ENCODE measurements at regions not wholly inside any gene's neighbourhood (a gene's known extent, or its start where the extent isn't known, plus 50 kb on each side); places are given as distances from the start of the nearest gene placed in this dataset.
"Not testable (repeated sequence)": the region's sequence is repeated elsewhere in the genome, so short reads cannot be mapped to it uniquely, and the experiment has no call there.

DNA sequence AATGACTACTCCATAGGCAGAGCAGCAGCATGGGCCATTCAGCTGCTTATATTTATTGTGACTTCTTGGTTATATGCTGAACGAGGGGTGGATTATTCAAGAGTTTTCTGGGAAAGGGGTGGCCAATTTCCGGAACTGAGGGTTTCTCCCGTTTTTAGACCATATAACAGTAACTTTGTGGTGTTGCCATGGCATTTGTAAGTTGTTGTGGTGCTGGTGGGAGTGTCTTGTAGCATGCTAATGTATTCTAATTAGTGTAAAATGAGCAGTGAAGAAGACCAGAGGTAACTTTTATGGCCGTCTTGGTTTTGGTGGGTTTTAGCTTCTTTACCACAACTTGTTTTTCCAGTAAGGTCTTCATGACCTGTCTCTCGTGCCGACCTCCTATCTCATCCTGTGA, 139.6 kb downstream of the KLF6 start:
- no peaks in the 10 kb centered on the region for H3K9me3 Mint-ChIP-seq

DNA sequence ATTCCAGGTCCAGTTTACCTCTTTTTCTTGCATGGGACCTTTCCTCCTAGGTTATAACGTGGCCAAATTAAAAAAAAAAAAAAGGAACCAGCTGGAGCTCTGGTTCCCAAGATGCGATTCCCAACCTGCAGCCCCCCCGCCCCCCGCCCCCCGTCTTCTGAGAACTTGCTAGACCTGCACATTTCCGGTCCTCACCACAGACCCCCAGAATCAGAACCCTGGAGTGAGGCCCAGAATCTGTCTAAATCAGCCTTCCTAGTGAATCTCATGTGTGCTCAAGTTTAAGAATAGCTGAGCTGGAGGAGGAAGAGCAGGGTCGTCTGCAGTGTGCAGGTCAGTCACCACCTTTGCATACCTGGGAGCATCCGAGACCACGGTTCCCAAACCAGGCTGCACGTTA, 144.2 kb downstream of the KLF6 start:
- Mint-ChIP-seq H3K4me1 (peaks cover 15% of the 10 kb centered on the region in 2 donors), H3K27me3 (ENCODE audit: low read depth in 3 of 3) (peaks cover 0 to 8% (median under 1%) of the 10 kb centered on the region in 3 donors), H3K27ac (no peak overlapping the region), H3K4me3 (no peak overlapping the region), H3K36me3 (no peaks in the 10 kb centered on the region), H3K9me3 (no peaks in the 10 kb centered on the region)
- DNase-seq = no peak

More for the DNA sequence above, 139.6 kb downstream of the KLF6 start:
- Mint-ChIP-seq H3K4me3 (no peak overlapping the region), H3K4me1 (peaks cover 0 to 3% of the 10 kb centered on the region in 2 donors), H3K27me3 (ENCODE audit: low read depth in 3 of 3) (peaks cover 0 to 8% (median 4%) of the 10 kb centered on the region in 3 donors), H3K27ac (no peak overlapping the region), H3K36me3 (no peaks in the 10 kb centered on the region)
- DNase-seq = no peak

- peaks cover 15% of the 10 kb centered on the region in 2 donors for H3K4me1 Mint-ChIP-seq
- H3K27me3 Mint-ChIP-seq (ENCODE audit: low read depth in 3 of 3) = peaks cover 0 to 10% (median 2%) of the 10 kb centered on the region in 3 donors
- H3K9me3 Mint-ChIP-seq = peaks cover 0 to 1% (median 0%) of the 10 kb centered on the region in 6 donors
- peak overlapping the region in 1 of 5 donors; percentile 0 for H3K4me3 Mint-ChIP-seq
- DNase-seq = no peak
- H3K27ac Mint-ChIP-seq = no peak overlapping the region
- H3K36me3 Mint-ChIP-seq = no peaks in the 10 kb centered on the region
Observed at GRCh38 chr10:3639546-3639945, 145.5 kb downstream of the KLF6 start.

DNA sequence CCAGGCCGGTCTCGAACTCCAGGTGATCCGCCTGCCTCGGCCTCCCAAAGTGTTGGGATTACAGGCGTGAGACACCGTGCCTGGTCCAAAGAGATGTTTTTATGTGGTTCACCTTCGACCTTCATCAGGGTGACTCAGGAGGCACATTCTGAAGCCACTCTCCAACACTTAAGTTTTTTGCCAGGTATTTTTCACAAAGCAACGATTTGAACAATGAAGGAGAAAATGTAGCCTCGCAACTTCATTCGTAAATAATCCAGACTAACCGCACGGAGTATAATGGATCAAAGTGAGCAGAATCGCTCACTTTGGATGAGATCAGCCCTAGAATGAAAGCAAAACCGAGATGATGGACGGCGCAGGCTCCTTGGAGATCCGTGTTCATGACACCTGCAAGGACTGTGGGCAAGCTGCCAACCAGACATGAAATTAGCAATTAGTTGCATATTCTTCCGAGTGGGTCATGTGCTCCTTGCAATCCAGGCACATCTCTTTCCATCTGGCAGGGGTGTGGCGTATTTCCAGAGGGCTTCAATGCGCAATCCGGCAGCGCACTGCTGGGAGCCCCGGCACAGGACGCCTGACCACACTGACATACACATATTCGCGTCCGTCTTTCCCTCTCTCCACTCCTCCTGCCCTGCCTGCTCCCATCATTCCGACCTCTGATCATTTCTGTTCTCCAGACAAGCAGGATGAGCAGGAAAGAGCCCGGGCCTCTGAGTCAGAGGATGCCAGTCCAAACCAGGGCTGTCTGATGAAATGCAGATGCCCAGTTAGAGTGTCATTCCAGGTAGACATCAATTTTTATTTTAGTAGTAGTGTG, 148.4 kb downstream of the KLF6 start:
- Mint-ChIP-seq H3K27ac (no peak overlapping the region), H3K36me3 (no peaks in the 10 kb centered on the region), H3K4me3 (no peak overlapping the region), H3K4me1 (peaks cover 15% of the 10 kb centered on the region in 2 donors), H3K27me3 (ENCODE audit: low read depth in 3 of 3) (peaks cover 0 to 3% (median 2%) of the 10 kb centered on the region in 3 donors), H3K9me3 (peaks cover 0 to 1% (median 0%) of the 10 kb centered on the region in 6 donors)
- no peak for DNase-seq

GRCh38 chr10:3635697-3636096, 149.3 kb downstream of the KLF6 start:
- Mint-ChIP-seq H3K9me3 (peaks cover 0 to 1% (median 0%) of the 10 kb centered on the region in 6 donors), H3K27ac (no peak overlapping the region), H3K4me3 (no peak overlapping the region), H3K27me3 (ENCODE audit: low read depth in 3 of 3) (peaks cover 2 to 4% (median 3%) of the 10 kb centered on the region in 3 donors), H3K4me1 (peaks cover 12 to 15% of the 10 kb centered on the region in 2 donors), H3K36me3 (no peaks in the 10 kb centered on the region)
- no peak for DNase-seq

- H3K36me3 Mint-ChIP-seq = no peaks in the 10 kb centered on the region
- H3K27me3 Mint-ChIP-seq (ENCODE audit: low read depth in 3 of 3) = peaks cover 2 to 4% (median 3%) of the 10 kb centered on the region in 3 donors
Observed at GRCh38 chr10:3635211-3635671, 149.8 kb downstream of the KLF6 start.

GRCh38 chr10:3634646-3635045, 150.4 kb downstream of the KLF6 start:
- H3K27me3 Mint-ChIP-seq (ENCODE audit: low read depth in 3 of 3); H3K4me1 Mint-ChIP-seq; H3K4me3 Mint-ChIP-seq; H3K36me3 Mint-ChIP-seq; DNase-seq; H3K9me3 Mint-ChIP-seq: not testable (repeated sequence)
- peak overlapping the region in 1 of 6 donors; percentile 36 for H3K27ac Mint-ChIP-seq

More at GRCh38 chr10:3635211-3635671, 149.8 kb downstream of the KLF6 start:
- H3K9me3 Mint-ChIP-seq = peaks cover 0 to 1% (median 0%) of the 10 kb centered on the region in 6 donors
- H3K27ac Mint-ChIP-seq = no peak overlapping the region
- H3K4me3 Mint-ChIP-seq = no peak overlapping the region
- no peak for DNase-seq
- peaks cover 12 to 15% of the 10 kb centered on the region in 2 donors for H3K4me1 Mint-ChIP-seq

DNA sequence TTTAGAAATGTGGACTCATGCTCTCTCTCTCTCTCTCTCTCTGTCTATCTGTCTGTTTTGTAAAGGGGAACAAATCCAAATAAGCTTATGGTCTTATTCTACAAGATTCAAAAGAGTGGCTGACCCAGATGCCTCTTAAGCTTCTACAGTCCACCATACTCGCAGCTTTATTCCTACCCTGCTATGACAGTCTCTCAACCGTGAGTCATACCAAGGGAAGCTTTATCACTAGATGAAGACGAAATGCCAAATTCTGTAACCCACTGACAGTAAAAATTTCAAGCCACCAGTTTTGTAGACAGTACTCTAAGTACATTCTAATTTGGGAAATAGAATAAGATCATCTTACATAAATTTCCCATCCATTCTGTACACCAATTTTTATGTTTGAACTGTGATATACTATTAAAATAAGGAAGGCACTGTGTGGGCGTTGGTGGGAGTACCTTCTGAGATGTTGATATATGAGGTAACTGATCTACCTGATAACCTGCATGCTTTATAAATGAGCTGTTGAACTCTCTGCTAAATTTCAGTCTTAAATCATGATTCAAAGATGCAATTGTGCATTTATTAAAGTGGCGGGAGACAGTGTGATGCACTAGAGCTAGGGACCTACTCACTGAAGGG, 153.2 kb downstream of the KLF6 start:
- peaks cover 0 to 1% (median 0%) of the 10 kb centered on the region in 6 donors for H3K9me3 Mint-ChIP-seq
- H3K27me3 Mint-ChIP-seq (ENCODE audit: low read depth in 3 of 3) = peaks cover 2 to 4% (median 3%) of the 10 kb centered on the region in 3 donors
- no peak for DNase-seq
- no peak overlapping the region for H3K27ac Mint-ChIP-seq
- no peaks in the 10 kb centered on the region for H3K36me3 Mint-ChIP-seq
- no peak overlapping the region for H3K4me3 Mint-ChIP-seq
- H3K4me1 Mint-ChIP-seq = no peaks in the 10 kb centered on the region

GRCh38 chr10:3631291-3631690, 153.7 kb downstream of the KLF6 start:
- Mint-ChIP-seq H3K27me3 (ENCODE audit: low read depth in 3 of 3) (peaks cover 2 to 4% (median 3%) of the 10 kb centered on the region in 3 donors), H3K4me1 (no peaks in the 10 kb centered on the region), H3K4me3 (no peak overlapping the region), H3K36me3 (no peaks in the 10 kb centered on the region), H3K9me3 (peaks cover 0 to 1% (median 0%) of the 10 kb centered on the region in 6 donors), H3K27ac (no peak overlapping the region)
- DNase-seq = no peak

DNA sequence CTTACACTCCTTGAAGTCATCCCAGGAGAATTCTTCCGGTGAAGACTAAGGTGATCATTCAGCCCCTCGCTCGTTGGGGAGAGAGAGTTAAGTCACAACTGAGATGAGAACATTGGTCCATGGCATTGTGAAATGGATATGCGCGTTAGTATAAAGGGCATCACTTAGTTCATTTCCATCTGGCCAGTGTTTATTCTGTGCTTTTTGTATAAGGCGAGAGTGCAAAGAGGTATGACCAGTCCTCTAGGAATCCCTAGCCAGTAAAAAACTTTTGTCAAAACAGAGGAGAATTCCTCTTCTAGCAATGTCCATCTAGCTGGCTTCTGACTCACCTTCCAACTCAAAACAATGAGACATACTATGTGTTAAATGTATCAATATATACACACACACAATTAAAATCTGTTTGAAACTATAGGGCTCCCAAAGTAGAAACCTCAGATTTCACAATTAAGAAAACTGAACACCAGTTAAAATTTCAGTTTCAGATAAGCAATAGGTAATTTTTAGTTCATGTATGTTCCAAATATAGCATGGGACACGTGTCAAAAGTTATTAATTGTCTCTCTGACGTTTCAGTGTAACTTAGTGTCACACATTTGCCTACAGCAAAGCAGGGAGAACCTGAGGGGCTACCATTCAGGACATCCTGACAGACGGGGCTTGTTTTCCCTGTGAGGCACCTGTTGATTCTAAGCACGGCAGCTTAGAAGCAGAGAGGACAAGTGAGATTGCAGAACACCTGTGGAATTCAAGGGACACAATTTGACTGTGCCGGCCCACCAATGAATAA, 158.9 kb downstream of the KLF6 start:
- Mint-ChIP-seq H3K4me1 (peaks cover 0 to 6% of the 10 kb centered on the region in 2 donors), H3K9me3 (peaks cover 0 to under 1% (median 0%) of the 10 kb centered on the region in 6 donors), H3K27me3 (ENCODE audit: low read depth in 3 of 3) (peaks cover 0 to 9% (median 2%) of the 10 kb centered on the region in 3 donors), H3K4me3 (no peak overlapping the region), H3K27ac (no peak overlapping the region), H3K36me3 (no peaks in the 10 kb centered on the region)
- DNase-seq = no peak

GRCh38 chr10:3624367-3624766, 160.6 kb downstream of the KLF6 start:
- Mint-ChIP-seq H3K27me3 (ENCODE audit: low read depth in 3 of 3) (peaks cover 0 to 11% (median 4%) of the 10 kb centered on the region in 3 donors), H3K4me3 (no peak overlapping the region), H3K4me1 (peaks cover 0 to 6% of the 10 kb centered on the region in 2 donors), H3K27ac (no peak overlapping the region), H3K9me3 (peaks cover 1 to 9% (median 6%) of the 10 kb centered on the region in 6 donors), H3K36me3 (peaks cover 0 to 9% (median 4%) of the 10 kb centered on the region in 3 donors)
- DNase-seq = no peak

- peaks cover 1 to 9% (median 6%) of the 10 kb centered on the region in 6 donors for H3K9me3 Mint-ChIP-seq
- H3K27me3 Mint-ChIP-seq (ENCODE audit: low read depth in 3 of 3) = peaks cover 0 to 11% (median 7%) of the 10 kb centered on the region in 3 donors
- H3K36me3 Mint-ChIP-seq = peaks cover 0 to 9% (median 4%) of the 10 kb centered on the region in 3 donors
- H3K4me1 Mint-ChIP-seq = peaks cover 0 to 6% of the 10 kb centered on the region in 2 donors
- H3K27ac Mint-ChIP-seq = no peak overlapping the region
- no peak overlapping the region for H3K4me3 Mint-ChIP-seq
- no peak for DNase-seq
Observed at GRCh38 chr10:3623746-3624145, 161.3 kb downstream of the KLF6 start.

DNA sequence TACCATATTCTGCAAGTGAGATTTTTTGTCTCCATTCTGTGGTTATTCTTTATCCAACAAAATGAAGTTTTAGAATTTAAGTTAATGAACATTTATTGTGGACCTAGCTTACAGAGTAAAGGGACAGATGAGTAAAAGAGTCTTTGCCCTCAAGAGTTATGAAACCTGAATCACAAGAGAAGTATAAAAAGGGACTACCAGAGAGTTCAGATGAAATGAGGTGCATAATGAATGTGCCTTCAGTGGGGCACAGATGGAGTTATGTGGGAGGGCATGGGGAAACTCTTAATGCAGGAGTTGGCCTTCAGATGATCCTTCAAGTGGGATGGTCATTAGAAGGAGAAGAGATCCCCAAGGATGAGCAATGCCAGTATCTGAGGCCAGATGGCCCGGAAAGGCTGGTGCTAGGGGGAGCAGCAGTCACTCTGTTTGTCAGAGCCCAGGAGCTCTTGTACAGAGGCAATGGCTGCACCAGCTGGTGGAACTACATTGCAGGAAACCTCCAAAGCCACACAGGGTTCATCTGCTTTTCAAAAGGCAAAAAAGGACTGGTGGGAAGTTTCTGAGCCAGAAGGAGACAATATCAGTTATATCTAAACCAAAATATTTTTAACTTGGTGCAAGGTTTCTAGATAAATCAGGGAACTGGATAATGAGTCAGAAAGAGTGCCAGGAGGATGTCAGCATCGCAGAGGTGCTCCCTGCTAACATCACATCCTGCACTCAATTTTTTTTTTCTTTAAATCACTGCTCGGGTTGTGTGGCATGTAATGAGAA, 162.0 kb downstream of the KLF6 start:
- Mint-ChIP-seq H3K4me1 (peaks cover 0 to 6% of the 10 kb centered on the region in 2 donors), H3K27ac (no peak overlapping the region), H3K36me3 (peaks cover 0 to 9% (median 4%) of the 10 kb centered on the region in 3 donors), H3K4me3 (no peak overlapping the region), H3K9me3 (peaks cover 1 to 9% (median 6%) of the 10 kb centered on the region in 6 donors), H3K27me3 (ENCODE audit: low read depth in 3 of 3) (peaks cover 0 to 11% (median 7%) of the 10 kb centered on the region in 3 donors)
- DNase-seq = no peak

Measured in immature natural killer cell (primary cell).